ENCODE measurements at regions not wholly inside any gene's neighbourhood (a gene's known extent, or its start where the extent isn't known, plus 50 kb on each side); places are given as distances from the start of the nearest gene placed in this dataset.

DNA sequence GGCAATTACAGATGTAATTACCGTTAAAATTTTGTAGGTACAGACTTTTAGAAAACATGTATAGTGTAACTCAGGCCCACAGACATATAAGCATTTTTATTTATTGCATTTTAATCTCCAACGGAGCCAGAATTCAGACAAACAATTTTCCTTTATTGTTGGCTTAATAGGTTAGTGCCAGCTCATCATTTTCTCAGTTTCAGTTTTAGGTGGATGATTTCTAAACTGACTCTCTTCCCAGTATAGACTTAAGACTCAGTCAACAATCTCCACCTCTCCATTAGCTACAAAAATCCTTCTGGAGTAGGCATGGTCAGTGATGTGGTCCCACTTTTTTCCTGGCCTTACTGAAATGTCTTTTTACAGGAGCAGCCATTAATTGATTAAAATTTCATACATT, 994.6 kb downstream of the TBL1XR1 start:
- DNase-seq: no peak
- no peaks in the 10 kb centered on the region for H3K36me3 Mint-ChIP-seq (ENCODE audit: insufficient read depth in 2 of 2)
- no peak overlapping the region for H3K4me3 Mint-ChIP-seq
- H3K27ac Mint-ChIP-seq: no peak overlapping the region
- peaks cover 0 to 2% of the 10 kb centered on the region in 2 donors for H3K9me3 Mint-ChIP-seq
- ATAC-seq (replicated peaks in 1 of 2): no peak
- H3K4me1 Mint-ChIP-seq (ENCODE audit: low read depth): no peaks in the 10 kb centered on the region
- H3K27me3 Mint-ChIP-seq (ENCODE audit: low read depth): no peaks in the 10 kb centered on the region

- H3K4me1 Mint-ChIP-seq (ENCODE audit: low read depth): no peaks in the 10 kb centered on the region
- no peak overlapping the region for H3K4me3 Mint-ChIP-seq
- H3K27me3 Mint-ChIP-seq (ENCODE audit: low read depth): no peaks in the 10 kb centered on the region
- peaks cover 3 to 5% of the 10 kb centered on the region in 2 donors for H3K9me3 Mint-ChIP-seq
- no peak for ATAC-seq (replicated peaks in 1 of 2)
- H3K36me3 Mint-ChIP-seq (ENCODE audit: insufficient read depth in 2 of 2): no peaks in the 10 kb centered on the region
- no peak overlapping the region for H3K27ac Mint-ChIP-seq
- no peak for DNase-seq
These were observed 1004.1 kb downstream of the TBL1XR1 start for GRCh38 chr3:176193032-176193730.

DNA sequence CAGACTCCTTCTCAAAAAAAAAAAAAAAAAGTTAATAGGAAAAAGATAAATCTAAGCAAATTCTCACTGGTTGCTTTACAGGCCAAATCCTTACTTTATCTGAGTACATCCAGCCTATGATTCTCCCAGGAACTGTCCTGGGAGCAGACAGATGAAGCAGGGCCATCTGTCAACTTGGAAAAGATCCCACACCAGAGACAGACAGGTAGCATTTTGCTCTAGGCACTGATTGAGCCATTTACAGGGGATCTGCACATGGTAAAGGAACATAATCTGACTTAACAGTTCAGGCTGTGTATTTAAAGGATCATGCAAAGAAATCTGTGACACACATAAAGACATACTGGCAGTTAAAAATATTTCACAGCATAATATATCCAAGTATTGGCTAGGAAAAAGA, 1006.5 kb downstream of the TBL1XR1 start:
- Mint-ChIP-seq H3K27ac (no peak overlapping the region), H3K36me3 (ENCODE audit: insufficient read depth in 2 of 2) (no peaks in the 10 kb centered on the region)

DNA sequence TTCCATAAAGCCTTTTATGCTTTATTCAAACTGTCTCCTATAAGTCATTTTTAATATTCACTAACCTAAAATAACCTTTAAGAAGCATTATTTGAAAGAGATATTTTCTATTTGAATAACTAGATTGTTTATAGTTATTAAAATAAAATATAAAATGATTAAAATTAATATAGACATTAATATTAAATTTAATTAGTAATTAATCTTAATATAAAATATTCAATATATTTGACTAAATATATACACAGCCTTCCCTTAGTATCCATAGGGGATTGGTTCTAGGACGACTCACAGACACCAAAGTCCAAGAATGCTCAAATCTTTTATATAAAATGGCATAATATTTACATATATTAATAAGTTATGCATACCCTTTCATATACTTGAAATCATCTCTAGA, 1014.1 kb downstream of the TBL1XR1 start:
- Mint-ChIP-seq H3K27ac (no peak overlapping the region), H3K9me3 (peaks cover 4 to 5% of the 10 kb centered on the region in 2 donors), H3K4me3 (no peak overlapping the region), H3K4me1 (ENCODE audit: low read depth) (no peaks in the 10 kb centered on the region), H3K27me3 (ENCODE audit: low read depth) (no peaks in the 10 kb centered on the region), H3K36me3 (ENCODE audit: insufficient read depth in 2 of 2) (no peaks in the 10 kb centered on the region)
- DNase-seq (no peak), ATAC-seq (replicated peaks in 1 of 2) (no peak)

More for the DNA sequence above, 1006.5 kb downstream of the TBL1XR1 start:
- no peak overlapping the region for H3K4me3 Mint-ChIP-seq
- no peaks in the 10 kb centered on the region for H3K27me3 Mint-ChIP-seq (ENCODE audit: low read depth)
- ATAC-seq (replicated peaks in 1 of 2): no peak
- DNase-seq: no peak
- H3K9me3 Mint-ChIP-seq: peaks cover 1 to 8% of the 10 kb centered on the region in 2 donors
- H3K4me1 Mint-ChIP-seq (ENCODE audit: low read depth): no peaks in the 10 kb centered on the region

GRCh38 chr3:176174060-176174459, 1023.2 kb downstream of the TBL1XR1 start:
- H3K27me3 Mint-ChIP-seq (ENCODE audit: low read depth): no peaks in the 10 kb centered on the region
- no peak overlapping the region for H3K4me3 Mint-ChIP-seq
- peaks cover 0 to 2% of the 10 kb centered on the region in 2 donors for H3K9me3 Mint-ChIP-seq
- no peak for DNase-seq
- no peaks in the 10 kb centered on the region for H3K36me3 Mint-ChIP-seq (ENCODE audit: insufficient read depth in 2 of 2)
- no peak overlapping the region for H3K27ac Mint-ChIP-seq
- no peak for ATAC-seq (replicated peaks in 1 of 2)
- H3K4me1 Mint-ChIP-seq (ENCODE audit: low read depth): no peaks in the 10 kb centered on the region

DNA sequence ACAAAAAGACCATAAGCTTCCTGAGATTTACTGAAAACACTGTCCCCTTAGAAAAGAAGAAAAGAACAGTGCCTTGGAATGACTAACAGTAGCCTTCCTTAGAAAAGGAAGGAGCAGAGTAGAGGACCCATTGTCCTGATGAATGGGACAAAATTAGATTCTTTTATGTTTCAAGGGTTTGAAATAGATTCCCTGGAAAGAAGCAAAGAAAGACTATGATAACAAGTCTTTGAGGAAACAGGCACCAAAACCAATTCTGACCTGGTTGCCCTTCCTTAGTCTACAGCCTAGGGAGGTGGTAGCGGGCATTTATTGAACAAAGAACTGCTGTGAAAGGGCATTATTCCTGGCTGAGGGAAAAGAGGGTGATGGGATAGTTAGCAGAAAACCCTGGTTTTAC, 1024.8 kb downstream of the TBL1XR1 start:
- peaks cover 0 to 2% of the 10 kb centered on the region in 2 donors for H3K9me3 Mint-ChIP-seq

GRCh38 chr3:176167272-176167671, 1030.0 kb downstream of the TBL1XR1 start:
- Mint-ChIP-seq H3K4me3 (no peak overlapping the region), H3K27ac (no peak overlapping the region), H3K36me3 (ENCODE audit: insufficient read depth in 2 of 2) (no peaks in the 10 kb centered on the region), H3K4me1 (ENCODE audit: low read depth) (no peaks in the 10 kb centered on the region), H3K9me3 (peaks cover 6 to 9% of the 10 kb centered on the region in 2 donors), H3K27me3 (ENCODE audit: low read depth) (no peaks in the 10 kb centered on the region)
- ATAC-seq (replicated peaks in 1 of 2): no peak
- no peak for DNase-seq

More for the DNA sequence above, 1024.8 kb downstream of the TBL1XR1 start:
- Mint-ChIP-seq H3K27ac (no peak overlapping the region), H3K36me3 (ENCODE audit: insufficient read depth in 2 of 2) (no peaks in the 10 kb centered on the region), H3K4me3 (no peak overlapping the region), H3K4me1 (ENCODE audit: low read depth) (no peaks in the 10 kb centered on the region), H3K27me3 (ENCODE audit: low read depth) (no peaks in the 10 kb centered on the region)
- ATAC-seq (replicated peaks in 1 of 2): no peak
- DNase-seq: no peak

DNA sequence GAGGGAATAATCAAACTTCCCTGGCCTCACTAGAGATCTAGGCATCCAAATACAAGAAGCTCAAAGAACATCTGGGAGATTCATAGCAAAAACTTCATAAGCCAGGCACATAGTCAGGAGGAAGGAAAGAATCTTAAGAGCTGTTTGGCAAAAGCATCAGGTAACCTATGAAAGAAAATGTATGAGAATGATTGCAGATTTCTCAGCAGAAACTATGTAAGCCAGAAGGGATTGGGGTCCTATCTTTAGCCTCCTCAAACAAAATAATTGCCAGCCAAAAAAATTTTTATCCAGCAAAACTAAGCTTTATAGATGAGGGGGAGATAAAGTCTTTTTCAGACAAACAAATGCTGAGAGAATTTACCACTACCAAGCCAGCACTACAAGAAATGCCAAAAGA, 1036.3 kb downstream of the TBL1XR1 start:
- H3K4me1 Mint-ChIP-seq (ENCODE audit: low read depth): no peaks in the 10 kb centered on the region
- no peaks in the 10 kb centered on the region for H3K27me3 Mint-ChIP-seq (ENCODE audit: low read depth)
- H3K27ac Mint-ChIP-seq: no peak overlapping the region
- no peaks in the 10 kb centered on the region for H3K36me3 Mint-ChIP-seq (ENCODE audit: insufficient read depth in 2 of 2)
- H3K9me3 Mint-ChIP-seq: peaks cover 12 to 14% of the 10 kb centered on the region in 2 donors
- no peak for ATAC-seq (replicated peaks in 1 of 2)
- DNase-seq: no peak
- no peak overlapping the region for H3K4me3 Mint-ChIP-seq

DNA sequence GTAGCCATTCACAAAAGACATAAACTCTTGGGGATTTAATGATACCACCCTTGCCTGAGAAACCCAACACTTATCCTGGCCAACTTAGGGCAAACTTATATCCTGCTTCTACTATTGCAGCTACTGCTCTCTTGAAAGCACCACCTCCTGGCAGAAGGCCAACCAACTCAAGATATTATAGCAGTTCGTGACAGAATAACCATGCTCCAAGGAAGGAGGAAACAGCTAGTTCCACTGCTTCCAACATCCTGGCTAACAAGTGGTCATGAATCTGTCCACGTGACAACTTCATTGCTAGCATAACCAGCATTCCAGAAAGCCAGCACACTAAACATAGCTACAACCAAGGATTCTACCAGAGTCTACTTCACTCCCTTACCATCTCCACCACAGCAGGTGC, 1037.5 kb downstream of the TBL1XR1 start:
- H3K36me3 Mint-ChIP-seq (ENCODE audit: insufficient read depth in 2 of 2): no peaks in the 10 kb centered on the region
- no peak overlapping the region for H3K27ac Mint-ChIP-seq
- no peaks in the 10 kb centered on the region for H3K4me1 Mint-ChIP-seq (ENCODE audit: low read depth)
- DNase-seq (no peak), ATAC-seq (replicated peaks in 1 of 2) (no peak)
- no peaks in the 10 kb centered on the region for H3K27me3 Mint-ChIP-seq (ENCODE audit: low read depth)
- H3K4me3 Mint-ChIP-seq: no peak overlapping the region
- H3K9me3 Mint-ChIP-seq: peaks cover 12 to 14% of the 10 kb centered on the region in 2 donors

- Mint-ChIP-seq H3K9me3 (peaks cover 3 to 7% of the 10 kb centered on the region in 2 donors), H3K27me3 (ENCODE audit: low read depth) (no peaks in the 10 kb centered on the region), H3K27ac (no peak overlapping the region), H3K36me3 (ENCODE audit: insufficient read depth in 2 of 2) (no peaks in the 10 kb centered on the region), H3K4me1 (ENCODE audit: low read depth) (no peaks in the 10 kb centered on the region), H3K4me3 (no peak overlapping the region)
- no peak for DNase-seq
- no peak for ATAC-seq (replicated peaks in 1 of 2)
These were observed 1042.3 kb downstream of the TBL1XR1 start for GRCh38 chr3:176155012-176155411.

DNA sequence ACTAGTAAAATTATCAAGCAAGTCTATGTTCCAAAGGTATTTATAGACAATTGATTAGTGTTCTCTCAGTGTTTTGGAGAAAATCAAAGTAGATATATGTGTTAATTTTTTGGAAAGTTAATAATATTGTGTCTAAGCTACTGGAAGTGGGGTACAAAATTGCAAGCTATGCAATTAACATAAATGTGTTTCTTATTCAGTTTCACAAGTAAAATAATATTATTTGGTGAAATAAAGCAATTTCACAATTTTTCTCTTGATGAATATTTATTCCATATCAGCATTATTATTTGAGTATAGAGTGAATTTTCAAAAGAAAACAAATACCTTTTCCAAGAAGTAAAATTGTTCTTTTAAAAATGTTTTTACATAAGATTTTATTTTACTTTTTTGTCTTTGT, 1047.7 kb downstream of the TBL1XR1 start:
- H3K9me3 Mint-ChIP-seq: peaks cover 2 to 3% of the 10 kb centered on the region in 2 donors
- no peak overlapping the region for H3K4me3 Mint-ChIP-seq
- ATAC-seq (replicated peaks in 1 of 2) (no peak), DNase-seq (no peak)
- no peaks in the 10 kb centered on the region for H3K4me1 Mint-ChIP-seq (ENCODE audit: low read depth)
- H3K36me3 Mint-ChIP-seq (ENCODE audit: insufficient read depth in 2 of 2): no peaks in the 10 kb centered on the region
- H3K27me3 Mint-ChIP-seq (ENCODE audit: low read depth): no peaks in the 10 kb centered on the region
- no peak overlapping the region for H3K27ac Mint-ChIP-seq

DNA sequence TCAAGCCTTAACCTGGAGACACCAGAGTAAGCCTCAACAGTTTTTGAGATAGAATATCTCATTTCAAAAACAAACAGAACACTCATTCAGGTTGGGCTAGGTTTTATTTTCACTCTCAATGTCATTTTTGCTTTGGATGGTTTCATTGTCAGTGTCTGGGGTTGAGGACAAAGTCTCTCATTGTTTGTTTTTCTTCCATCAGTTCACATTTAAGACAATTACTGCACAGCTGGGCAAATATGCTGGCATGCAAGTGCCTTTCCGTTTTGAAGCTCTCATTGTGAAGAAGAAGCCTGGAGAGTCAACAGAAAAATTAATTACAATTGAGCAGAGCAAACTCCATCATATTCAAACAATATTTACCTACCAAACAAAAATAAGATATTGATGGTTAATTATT, 1050.0 kb downstream of the TBL1XR1 start:
- Mint-ChIP-seq H3K9me3 (peaks cover 2 to 6% of the 10 kb centered on the region in 2 donors), H3K4me1 (ENCODE audit: low read depth) (no peaks in the 10 kb centered on the region), H3K4me3 (no peak overlapping the region), H3K36me3 (ENCODE audit: insufficient read depth in 2 of 2) (no peaks in the 10 kb centered on the region), H3K27ac (no peak overlapping the region), H3K27me3 (ENCODE audit: low read depth) (no peaks in the 10 kb centered on the region)
- DNase-seq (no peak), ATAC-seq (replicated peaks in 1 of 2) (no peak)

GRCh38 chr3:176141837-176142236, 1055.4 kb downstream of the TBL1XR1 start:
- no peak for DNase-seq
- no peak overlapping the region for H3K4me3 Mint-ChIP-seq
- no peaks in the 10 kb centered on the region for H3K4me1 Mint-ChIP-seq (ENCODE audit: low read depth)
- H3K36me3 Mint-ChIP-seq (ENCODE audit: insufficient read depth in 2 of 2): no peaks in the 10 kb centered on the region
- no peaks in the 10 kb centered on the region for H3K27me3 Mint-ChIP-seq (ENCODE audit: low read depth)
- peaks cover 5 to 8% of the 10 kb centered on the region in 2 donors for H3K9me3 Mint-ChIP-seq
- no peak for ATAC-seq (replicated peaks in 1 of 2)
- no peak overlapping the region for H3K27ac Mint-ChIP-seq

DNA sequence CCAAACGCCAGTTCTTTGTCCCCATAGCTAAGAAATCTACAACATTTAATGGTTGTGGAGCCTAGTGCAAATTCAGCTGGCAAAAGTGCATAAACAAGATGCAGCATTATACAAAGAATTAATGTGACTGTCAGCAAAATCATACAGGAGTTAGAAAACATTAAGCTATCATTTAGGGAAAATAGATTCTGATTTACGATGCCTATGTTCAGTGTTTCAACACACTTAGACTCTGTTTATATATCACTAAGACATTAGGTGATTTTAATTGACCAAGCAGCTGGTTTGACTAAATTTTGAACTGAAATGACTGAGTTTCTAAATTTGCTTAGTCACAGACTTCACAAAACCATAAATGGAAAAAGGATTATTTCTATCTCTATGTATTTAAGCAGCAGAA, 1076.8 kb downstream of the TBL1XR1 start:
- ATAC-seq (replicated peaks in 1 of 2) (no peak), DNase-seq (no peak)
- Mint-ChIP-seq H3K27ac (no peak overlapping the region), H3K4me1 (ENCODE audit: low read depth) (no peaks in the 10 kb centered on the region), H3K4me3 (no peak overlapping the region), H3K9me3 (peaks cover 3 to 12% of the 10 kb centered on the region in 2 donors), H3K27me3 (ENCODE audit: low read depth) (no peaks in the 10 kb centered on the region), H3K36me3 (ENCODE audit: insufficient read depth in 2 of 2) (peaks cover 0 to 2% of the 10 kb centered on the region in 2 donors)
